WTC11 (cell line): ENCODE measurements at regions not wholly inside any gene's neighbourhood (a gene's known extent, or its start where the extent isn't known, plus 50 kb on each side); places are given as distances from the start of the nearest gene placed in this dataset.

Experiments used
- ATF2 ChIP-seq: sonication (generic); formaldehyde crosslinking; IDR thresholded peaks from 2 replicates; pipeline ENCODE4 v1.8.1; 2022; ENCODE audit warnings: low read depth, missing genetic modification reagents, borderline replicate concordance
- ATF3 ChIP-seq: sonication (generic); formaldehyde crosslinking; conservative IDR thresholded peaks from 2 replicates; pipeline ENCODE4 v1.8.1; 2022; ENCODE audit warnings: mild to moderate bottlenecking, missing genetic modification reagents
- E2F1 ChIP-seq: sonication (generic); formaldehyde crosslinking; IDR thresholded peaks from 2 replicates; pipeline ENCODE4 v1.8.0; 2022; ENCODE audit warnings: mild to moderate bottlenecking, missing genetic modification reagents
- GRHL2 ChIP-seq: fragments of 250-450 bp; sonication (Bioruptor Pico); IDR thresholded peaks from 2 replicates; pipeline ENCODE4 v1.8.0; 2022; ENCODE audit warnings: mild to moderate bottlenecking, moderate library complexity; ENCODE audit not compliant: insufficient replicate concordance, severe bottlenecking
- IRF1 ChIP-seq: sonication (generic); formaldehyde crosslinking; IDR thresholded peaks from 2 replicates; pipeline ENCODE4 v1.8.0; 2023; ENCODE audit warnings: missing genetic modification reagents
- TP53 ChIP-seq: sonication (generic); formaldehyde crosslinking; IDR thresholded peaks from 2 replicates; pipeline ENCODE4 v1.8.1; 2023; ENCODE audit warnings: mild to moderate bottlenecking, missing genetic modification reagents
- USF2 ChIP-seq: sonication (generic); formaldehyde crosslinking; IDR thresholded peaks from 2 replicates; pipeline ENCODE4 v1.8.1; 2023; ENCODE audit warnings: mild to moderate bottlenecking, missing genetic modification reagents, moderate library complexity
- ZNF263 ChIP-seq: sonication (generic); formaldehyde crosslinking; IDR thresholded peaks from 2 replicates; pipeline ENCODE4 v1.8.1; 2022; ENCODE audit warnings: low read depth, mild to moderate bottlenecking, moderate library complexity, missing genetic modification reagents
- TF ChIP-seq, protein P1 (sequence below): fragments of 200-600 bp; IDR thresholded peaks from 2 replicates; pipeline ENCODE4 v1.8.0; 2022; ENCODE audit warnings: antibody characterized with exemption
- TF ChIP-seq, protein P2 (sequence below): sonication (generic); formaldehyde crosslinking; IDR thresholded peaks from 2 replicates; pipeline ENCODE4 v1.8.1; 2023; ENCODE audit warnings: mild to moderate bottlenecking, missing genetic modification reagents, moderate library complexity
- TF ChIP-seq, protein P3 (sequence below): sonication (generic); formaldehyde crosslinking; conservative IDR thresholded peaks from 2 replicates; pipeline ENCODE4 v1.8.1; 2023; ENCODE audit warnings: mild to moderate bottlenecking, low read depth, missing genetic modification reagents, moderate library complexity

DNA sequence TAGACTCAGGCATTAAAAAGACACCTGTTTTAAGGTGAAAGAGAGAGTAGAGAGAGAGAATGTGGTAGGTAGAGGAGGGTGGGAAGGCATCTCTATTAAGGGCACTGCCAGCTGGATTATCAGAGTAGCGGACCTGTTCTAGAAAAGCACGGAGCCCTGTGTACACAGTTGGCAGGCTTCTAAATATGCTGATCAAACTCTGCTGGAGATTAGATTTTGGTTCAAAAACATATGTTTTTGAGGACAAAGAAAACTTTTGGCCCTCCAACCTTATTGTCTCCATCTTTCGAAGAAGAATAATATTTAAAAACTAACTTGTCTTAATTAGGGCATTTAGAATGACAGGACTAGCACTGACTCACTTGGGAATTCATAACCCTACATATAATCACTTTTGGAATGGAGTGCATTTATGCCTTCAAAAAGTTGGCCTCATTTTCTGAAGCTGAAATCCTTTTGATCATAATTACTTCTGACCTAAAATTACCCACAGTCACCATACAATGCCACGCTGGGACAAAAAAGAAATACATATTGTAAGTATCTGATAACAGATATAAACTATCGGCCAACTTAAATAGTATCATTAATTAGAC, 254.6 kb downstream of the MEIS1 start:
- TF ChIP-seq ATF3 (CRISPR knock-in tag) (no peak), USF2 (CRISPR knock-in tag) (no peak), ZNF263 (CRISPR knock-in tag) (no peak), ATF2 (CRISPR knock-in tag) (no peak), E2F1 (CRISPR knock-in tag) (no peak), GRHL2 (no peak), IRF1 (CRISPR knock-in tag) (no peak), TP53 (CRISPR knock-in tag) (no peak)
- TF ChIP-seq, protein P1, sequence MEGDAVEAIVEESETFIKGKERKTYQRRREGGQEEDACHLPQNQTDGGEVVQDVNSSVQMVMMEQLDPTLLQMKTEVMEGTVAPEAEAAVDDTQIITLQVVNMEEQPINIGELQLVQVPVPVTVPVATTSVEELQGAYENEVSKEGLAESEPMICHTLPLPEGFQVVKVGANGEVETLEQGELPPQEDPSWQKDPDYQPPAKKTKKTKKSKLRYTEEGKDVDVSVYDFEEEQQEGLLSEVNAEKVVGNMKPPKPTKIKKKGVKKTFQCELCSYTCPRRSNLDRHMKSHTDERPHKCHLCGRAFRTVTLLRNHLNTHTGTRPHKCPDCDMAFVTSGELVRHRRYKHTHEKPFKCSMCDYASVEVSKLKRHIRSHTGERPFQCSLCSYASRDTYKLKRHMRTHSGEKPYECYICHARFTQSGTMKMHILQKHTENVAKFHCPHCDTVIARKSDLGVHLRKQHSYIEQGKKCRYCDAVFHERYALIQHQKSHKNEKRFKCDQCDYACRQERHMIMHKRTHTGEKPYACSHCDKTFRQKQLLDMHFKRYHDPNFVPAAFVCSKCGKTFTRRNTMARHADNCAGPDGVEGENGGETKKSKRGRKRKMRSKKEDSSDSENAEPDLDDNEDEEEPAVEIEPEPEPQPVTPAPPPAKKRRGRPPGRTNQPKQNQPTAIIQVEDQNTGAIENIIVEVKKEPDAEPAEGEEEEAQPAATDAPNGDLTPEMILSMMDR: no peak
- TF ChIP-seq, protein P2, sequence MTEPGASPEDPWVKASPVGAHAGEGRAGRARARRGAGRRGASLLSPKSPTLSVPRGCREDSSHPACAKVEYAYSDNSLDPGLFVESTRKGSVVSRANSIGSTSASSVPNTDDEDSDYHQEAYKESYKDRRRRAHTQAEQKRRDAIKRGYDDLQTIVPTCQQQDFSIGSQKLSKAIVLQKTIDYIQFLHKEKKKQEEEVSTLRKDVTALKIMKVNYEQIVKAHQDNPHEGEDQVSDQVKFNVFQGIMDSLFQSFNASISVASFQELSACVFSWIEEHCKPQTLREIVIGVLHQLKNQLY: no peak
- TF ChIP-seq, protein P3, sequence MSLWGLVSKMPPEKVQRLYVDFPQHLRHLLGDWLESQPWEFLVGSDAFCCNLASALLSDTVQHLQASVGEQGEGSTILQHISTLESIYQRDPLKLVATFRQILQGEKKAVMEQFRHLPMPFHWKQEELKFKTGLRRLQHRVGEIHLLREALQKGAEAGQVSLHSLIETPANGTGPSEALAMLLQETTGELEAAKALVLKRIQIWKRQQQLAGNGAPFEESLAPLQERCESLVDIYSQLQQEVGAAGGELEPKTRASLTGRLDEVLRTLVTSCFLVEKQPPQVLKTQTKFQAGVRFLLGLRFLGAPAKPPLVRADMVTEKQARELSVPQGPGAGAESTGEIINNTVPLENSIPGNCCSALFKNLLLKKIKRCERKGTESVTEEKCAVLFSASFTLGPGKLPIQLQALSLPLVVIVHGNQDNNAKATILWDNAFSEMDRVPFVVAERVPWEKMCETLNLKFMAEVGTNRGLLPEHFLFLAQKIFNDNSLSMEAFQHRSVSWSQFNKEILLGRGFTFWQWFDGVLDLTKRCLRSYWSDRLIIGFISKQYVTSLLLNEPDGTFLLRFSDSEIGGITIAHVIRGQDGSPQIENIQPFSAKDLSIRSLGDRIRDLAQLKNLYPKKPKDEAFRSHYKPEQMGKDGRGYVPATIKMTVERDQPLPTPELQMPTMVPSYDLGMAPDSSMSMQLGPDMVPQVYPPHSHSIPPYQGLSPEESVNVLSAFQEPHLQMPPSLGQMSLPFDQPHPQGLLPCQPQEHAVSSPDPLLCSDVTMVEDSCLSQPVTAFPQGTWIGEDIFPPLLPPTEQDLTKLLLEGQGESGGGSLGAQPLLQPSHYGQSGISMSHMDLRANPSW: no peak
